Ovary (tissue), 7 donors: ENCODE measurements at regions not wholly inside any gene's neighbourhood (a gene's known extent, or its start where the extent isn't known, plus 50 kb on each side); places are given as distances from the start of the nearest gene placed in this dataset.
"Not testable (repeated sequence)": the region's sequence is repeated elsewhere in the genome, so short reads cannot be mapped to it uniquely, and the experiment has no call there.

Experiments
- DNase-seq, 5 donors: peaks; one replicate each; pipeline ENCODE4 v3.0.0-alpha.2; 2019 to 2020
- H3K27ac ChIP-seq, 2 donors: fragments of 200-600 bp; one replicate each; pipeline versions ENCODE4 v1.5.1 to v1.8.0; 2019 to 2022
- H3K27me3 ChIP-seq: fragments of 200-600 bp; one replicate; pipeline ENCODE4 v1.8.0; 2022
- H3K36me3 ChIP-seq: fragments of 200-600 bp; sonication (generic); one replicate; pipeline ENCODE4 v1.5.1; 2019
- H3K4me1 ChIP-seq: one replicate; pipeline ENCODE4 v1.8.1; 2013; ENCODE audit warnings: mild to moderate bottlenecking, moderate library complexity; ENCODE audit not compliant: insufficient read depth
- H3K4me3 ChIP-seq: fragments of 200-600 bp; sonication (generic); one replicate; pipeline ENCODE4 v1.5.1; 2017
- H3K9me3 ChIP-seq, 2 donors: fragments of 200-600 bp in 1 of 2; sonication (generic) in 1 of 2; one replicate each; pipeline versions ENCODE4 v1.5.1 to v1.8.1; 2013 to 2019; ENCODE audit warnings: mild to moderate bottlenecking in 1 of 2, moderate library complexity in 1 of 2
- CTCF ChIP-seq, 3 donors: fragments of 450-650 bp in 2 of 3; fragments of 200-600 bp in 1 of 3; IDR thresholded peaks; one replicate each; pipeline versions ENCODE4 v1.5.1 to v1.8.0; 2016 to 2022; ENCODE audit warnings: antibody characterized with exemption in 3 of 3, mild to moderate bottlenecking in 1 of 3
- EP300 ChIP-seq: sonication (generic); formaldehyde crosslinking; IDR thresholded peaks from one replicate; pipeline ENCODE4 v1.6.1; 2017; ENCODE audit warnings: antibody characterized with exemption
- POLR2A ChIP-seq: fragments of 450-650 bp; IDR thresholded peaks from one replicate; pipeline ENCODE4 v1.6.1; 2017; ENCODE audit warnings: antibody characterized with exemption, mild to moderate bottlenecking, moderate library complexity
- WGBS, 3 donors: extraction: QIAGEN DNeasy Blood & Tissue Kit in 1 of 3; methylation state at CpG; one replicate each; pipeline versions ENCODE4 v1.1.5 to v1.1.7; 2013 to 2017; 5-methylcytosine and 5-hydroxymethylcytosine counted together
- intact Hi-C, 4 donors: fragments of 100-400 bp; cut with DNase I; formaldehyde crosslinking; loops; one replicate each; pipeline versions ENCODE4 v1.11.0 to v1.15.1; 2022 to 2023
- donor health status: DM: no; HTN: no; CAD: no; lungs with moderate emphysema.
- donor health status: DM: no; HTN: no; CAD: no.
- donor health status: Bipolar disorder and iron deficiency.
- donor health status: DM: no; HTN: no; CAD: no.
- donor health status: DM: yes; HTN: yes; CAD: no.

DNA sequence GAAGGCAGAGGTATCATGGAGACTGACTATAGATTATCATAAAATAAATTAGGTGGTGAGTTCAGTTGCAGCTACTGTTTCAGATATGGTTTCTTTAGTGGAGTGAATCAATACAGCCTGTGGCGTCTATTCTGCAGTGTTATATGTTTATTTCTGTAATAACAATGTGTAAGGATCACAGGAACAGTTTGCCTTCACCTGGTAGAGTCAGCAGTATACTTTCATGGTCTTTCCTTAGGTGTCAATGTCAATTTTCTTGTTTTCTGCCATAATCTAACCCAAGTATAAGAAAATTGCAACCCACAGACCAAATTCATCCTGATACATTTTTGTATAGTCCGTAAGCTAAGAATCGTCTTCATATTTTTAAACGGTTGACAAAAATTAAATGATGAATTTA, 140.4 kb upstream of the ATF7IP start:
- H3K36me3 ChIP-seq: no peaks in the 10 kb centered on the region
- no peak for DNase-seq
- H3K4me3 ChIP-seq: no peak overlapping the region
- intact Hi-C loops: loop anchor here in 1 of 4 donors (5.0 kb wide), 1 partner anchor 602 kb away; no protein-coding TSS in a partner anchor
- 90 to 92% (median 91%) methylated on average over 4 of the region's 4 CpGs for WGBS, 3 donors
- TF ChIP-seq POLR2A (no peak), EP300 (no peak), CTCF (IDR thresholded peaks at IDR 0.05) (no peak)
- no peaks in the 10 kb centered on the region for H3K9me3 ChIP-seq
- no peaks in the 10 kb centered on the region for H3K4me1 ChIP-seq
- H3K27ac ChIP-seq: no peak overlapping the region
- H3K27me3 ChIP-seq: no peaks in the 10 kb centered on the region

GRCh38 chr12:14235176-14235575, 130.3 kb upstream of the ATF7IP start:
- 27 to 69% (median 59%) methylated on average over 3 of the region's 3 CpGs for WGBS, 3 donors
- intact Hi-C loops: loop anchor here in 2 of 4 donors (5.0 to 10.0 kb wide), 3 partner anchors 427 to 770 kb away; no protein-coding TSS in a partner anchor
- H3K27ac ChIP-seq, H3K9me3 ChIP-seq, DNase-seq, H3K4me1 ChIP-seq, H3K36me3 ChIP-seq, H3K4me3 ChIP-seq, H3K27me3 ChIP-seq: not testable (repeated sequence)

GRCh38 chr12:14236641-14237040, 128.8 kb upstream of the ATF7IP start:
- not testable (repeated sequence) for H3K9me3 ChIP-seq, H3K36me3 ChIP-seq, H3K27me3 ChIP-seq, H3K27ac ChIP-seq, H3K4me3 ChIP-seq, H3K4me1 ChIP-seq, DNase-seq
- WGBS, 3 donors: 91 to 96% (median 95%) methylated on average over 3 of the region's 3 CpGs
- intact Hi-C loops: loop anchor here in 2 of 4 donors (5.0 to 10.0 kb wide), 3 partner anchors 426 to 768 kb away; no protein-coding TSS in a partner anchor

- Histone ChIP-seq H3K9me3 (no peaks in the 10 kb centered on the region), H3K27me3 (no peaks in the 10 kb centered on the region), H3K4me3 (no peak overlapping the region), H3K4me1 (no peaks in the 10 kb centered on the region), H3K36me3 (no peaks in the 10 kb centered on the region), H3K27ac (no peak overlapping the region)
- intact Hi-C loops: loop anchor here in 2 of 4 donors (5.0 to 10.0 kb wide), 3 partner anchors 424 to 766 kb away; no protein-coding TSS in a partner anchor
- no peak for DNase-seq
- 45 to 52% (median 50%) methylated on average over 8 of the region's 8 CpGs for WGBS, 3 donors
- TF ChIP-seq CTCF (IDR thresholded peaks at IDR 0.05) (peak in 2 of 3 donors; percentile 52 to 75), EP300 (no peak)
Measured at GRCh38 chr12:14238221-14238792, 127.2 kb upstream of the ATF7IP start.

DNA sequence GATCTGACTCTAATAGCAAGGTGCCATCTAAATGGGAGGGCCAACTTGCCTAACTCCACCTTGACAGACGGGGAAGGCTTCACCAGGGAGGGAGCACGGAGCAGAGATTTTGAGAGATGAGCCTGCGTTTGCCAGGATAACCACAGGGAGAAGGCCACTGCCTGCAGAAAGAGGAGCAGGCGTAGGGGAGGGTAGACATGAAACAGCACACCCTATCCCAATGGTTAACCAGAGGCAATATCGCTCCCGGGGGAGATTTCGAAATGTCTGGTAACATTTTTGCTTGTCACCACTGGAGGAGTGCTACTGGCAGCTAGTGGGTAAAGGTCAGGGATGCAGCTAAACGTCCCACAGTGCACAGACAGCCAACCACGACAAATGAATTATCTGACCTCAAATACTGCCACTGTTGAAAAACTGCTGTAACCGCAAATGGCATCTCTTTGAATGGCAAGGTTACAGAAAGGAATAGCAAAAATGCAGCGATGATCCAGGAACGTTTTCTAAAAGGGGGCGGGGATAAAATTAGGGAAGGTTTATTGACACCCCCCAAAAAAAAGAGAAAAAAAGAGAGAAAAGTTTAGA, 126.0 kb upstream of the ATF7IP start:
- no peaks in the 10 kb centered on the region for H3K27me3 ChIP-seq
- no peak for DNase-seq
- intact Hi-C loops: loop anchor here in 2 of 4 donors (5.0 to 10.0 kb wide), 3 partner anchors 423 to 765 kb away; no protein-coding TSS in a partner anchor
- WGBS, 3 donors: 69 to 72% (median 69%) methylated on average over 13 of the region's 13 CpGs
- H3K27ac ChIP-seq: no peak overlapping the region
- H3K4me1 ChIP-seq: no peaks in the 10 kb centered on the region
- no peaks in the 10 kb centered on the region for H3K36me3 ChIP-seq
- no peaks in the 10 kb centered on the region for H3K9me3 ChIP-seq
- no peak overlapping the region for H3K4me3 ChIP-seq
- TF ChIP-seq CTCF (IDR thresholded peaks at IDR 0.05) (no peak), EP300 (no peak), POLR2A (no peak)
